Neuronal stem cell (in vitro differentiated cells): ENCODE measurements at regions not wholly inside any gene's neighbourhood (a gene's known extent, or its start where the extent isn't known, plus 50 kb on each side); places are given as distances from the start of the nearest gene placed in this dataset.

ENCODE experiments used
- DNase-seq: peaks from one replicate; pipeline ENCODE4 v3.0.0-alpha.2; 2013; ENCODE audit warnings: low spot score
- H2AFZ ChIP-seq: one replicate; pipeline ENCODE4 v1.6.1; 2013; ENCODE audit warnings: mild to moderate bottlenecking, low read length, inconsistent platforms
- H2AK5ac ChIP-seq: 2 replicates; pipeline ENCODE4 v1.6.1; 2013; ENCODE audit warnings: low read depth, mild to moderate bottlenecking, inconsistent platforms, low read length, moderate library complexity, mixed read lengths
- H2BK120ac ChIP-seq: 2 replicates; pipeline ENCODE4 v1.6.1; 2013; ENCODE audit warnings: low read depth, mild to moderate bottlenecking, inconsistent platforms, low read length, moderate library complexity, mixed read lengths
- H2BK12ac ChIP-seq: one replicate; pipeline ENCODE4 v1.6.1; 2013; ENCODE audit warnings: low read length, inconsistent platforms
- H2BK15ac ChIP-seq: 2 replicates; pipeline ENCODE4 v1.6.1; 2013; ENCODE audit warnings: mild to moderate bottlenecking, low read length, inconsistent platforms, mixed read lengths
- H2BK5ac ChIP-seq: one replicate; pipeline ENCODE4 v1.6.1; 2013; ENCODE audit warnings: inconsistent platforms, mild to moderate bottlenecking, low read length, moderate library complexity
- H3K14ac ChIP-seq: one replicate; pipeline ENCODE4 v1.6.1; 2013; ENCODE audit warnings: low read length, inconsistent platforms
- H3K18ac ChIP-seq: 2 replicates; pipeline ENCODE4 v1.6.1; 2013; ENCODE audit warnings: low read length, inconsistent platforms
- H3K23ac ChIP-seq: 2 replicates; pipeline ENCODE4 v1.6.1; 2013; ENCODE audit warnings: low read depth, mild to moderate bottlenecking, mixed read lengths, low read length, inconsistent platforms; ENCODE audit not compliant: poor library complexity
- H3K27ac ChIP-seq: replicated peaks from 3 replicates; pipeline ENCODE4 v1.5.1; 2013; ENCODE audit warnings: low read length, inconsistent platforms
- H3K27me3 ChIP-seq, 3 experiments: 2 replicates each; pipeline ENCODE4 v1.6.1; 2013; ENCODE audit warnings: low read length in 3 of 3, mild to moderate bottlenecking in 2 of 3, inconsistent platforms in 1 of 3, low read depth in 1 of 3, mixed read lengths in 1 of 3, moderate library complexity in 1 of 3; ENCODE audit not compliant: control insufficient read depth in 3 of 3, insufficient read depth in 3 of 3
- H3K36me3 ChIP-seq, 2 donors: replicated peaks in 1 of 2; 2 replicates each; pipeline ENCODE4 v1.6.1; 2013; ENCODE audit warnings: low read length in 2 of 2; ENCODE audit not compliant: control insufficient read depth in 2 of 2, insufficient read depth in 2 of 2
- H3K4ac ChIP-seq: 2 replicates; pipeline ENCODE4 v1.6.1; 2013; ENCODE audit warnings: inconsistent platforms, mild to moderate bottlenecking, low read length, moderate library complexity
- H3K4me1 ChIP-seq, 2 donors: 1 replicate in 1 of 2; 2 replicates in 1 of 2; pipeline ENCODE4 v1.6.1; 2013; ENCODE audit warnings: low read length in 2 of 2, low read depth in 1 of 2; ENCODE audit not compliant: control insufficient read depth in 2 of 2, insufficient read depth in 1 of 2
- H3K4me2 ChIP-seq: one replicate; pipeline ENCODE4 v1.6.1; 2013; ENCODE audit warnings: mild to moderate bottlenecking, low read length, inconsistent platforms; ENCODE audit not compliant: insufficient read depth, poor library complexity, severe bottlenecking
- H3K4me3 ChIP-seq, 2 donors: 2 replicates each; pipeline ENCODE4 v1.5.1; 2013; ENCODE audit warnings: low read length in 2 of 2, mild to moderate bottlenecking in 2 of 2, inconsistent platforms in 1 of 2, moderate library complexity in 1 of 2
- H3K79me1 ChIP-seq: one replicate; pipeline ENCODE4 v1.6.1; 2013; ENCODE audit warnings: low read depth, mild to moderate bottlenecking, inconsistent platforms, low read length, moderate library complexity
- H3K9ac ChIP-seq: one replicate; pipeline ENCODE4 v1.6.1; 2013; ENCODE audit warnings: mild to moderate bottlenecking, low read depth, low read length, inconsistent platforms; ENCODE audit not compliant: poor library complexity
- H3K9me3 ChIP-seq, 2 donors: replicated peaks in 1 of 2; 2 replicates each; pipeline versions ENCODE3 to v1.6.1; 2013; ENCODE audit warnings: low read length in 2 of 2, mild to moderate bottlenecking in 2 of 2, inconsistent platforms in 1 of 2, low read depth in 1 of 2, mixed read lengths in 1 of 2, moderate library complexity in 1 of 2; ENCODE audit not compliant: control insufficient read depth in 2 of 2, insufficient read depth in 1 of 2
- H4K8ac ChIP-seq: one replicate; pipeline ENCODE4 v1.6.1; 2013; ENCODE audit warnings: low read depth, mild to moderate bottlenecking, inconsistent platforms, low read length, moderate library complexity
- H4K91ac ChIP-seq: one replicate; pipeline ENCODE4 v1.6.1; 2013; ENCODE audit warnings: low read length, low read depth, mild to moderate bottlenecking, inconsistent platforms; ENCODE audit not compliant: poor library complexity
- WGBS, 2 donors: extraction: QIAGEN DNeasy Blood & Tissue Kit; methylation state at CpG; one replicate each; pipeline ENCODE4 v1.1.7; 2013; ENCODE audit warnings: missing lambda C conversion rate in 2 of 2, mixed read lengths in 1 of 2; ENCODE audit not compliant: insufficient read length in 2 of 2, insufficient replicate concordance in 1 of 2; ENCODE audit errors: extremely low coverage in 2 of 2; 5-methylcytosine and 5-hydroxymethylcytosine counted together

- Histone ChIP-seq H2AK5ac (no peak overlapping the region), H3K9me3 (no peaks in the 10 kb centered on the region), H3K23ac (no peak overlapping the region), H3K4ac (no peak overlapping the region), H3K36me3 (no peaks in the 10 kb centered on the region), H3K27me3 (no peaks in the 10 kb centered on the region), H3K79me1 (no peaks in the 10 kb centered on the region), H2BK5ac (no peak overlapping the region), H3K4me3 (no peak overlapping the region), H2BK15ac (no peak overlapping the region), H4K8ac (no peak overlapping the region), H2AFZ (no peak overlapping the region), H4K91ac (no peak overlapping the region), H3K4me1 (peaks cover 0 to 5% of the 10 kb centered on the region in 2 donors), H3K4me2 (no peak overlapping the region), H2BK12ac (no peak overlapping the region), H3K27ac (peak overlapping the region; percentile 26), H3K18ac (no peak overlapping the region), H3K9ac (no peak overlapping the region), H2BK120ac (no peak overlapping the region), H3K14ac (no peak overlapping the region)
- WGBS, 2 donors = no CpG with 5 or more reads among the region's 6 CpGs
- DNase-seq = peak; percentile 14
Observed at GRCh38 chr6:7008451-7008988, 99.2 kb upstream of the RREB1 start.

GRCh38 chr6:7016226-7016625 lies 91.5 kb upstream of the RREB1 start:
- peak overlapping the region; percentile 27 for H3K18ac ChIP-seq
- no peak overlapping the region for H3K4me3 ChIP-seq
- H3K36me3 ChIP-seq = no peaks in the 10 kb centered on the region
- no peak overlapping the region for H3K27ac ChIP-seq
- H3K9me3 ChIP-seq = no peaks in the 10 kb centered on the region
- no peak overlapping the region for H2BK5ac ChIP-seq
- no peak overlapping the region for H2BK12ac ChIP-seq
- H3K23ac ChIP-seq = no peak overlapping the region
- no peak overlapping the region for H3K9ac ChIP-seq
- H3K14ac ChIP-seq = no peak overlapping the region
- no peak overlapping the region for H2AFZ ChIP-seq
- no peak for DNase-seq
- no CpG with 5 or more reads among the region's 8 CpGs for WGBS, 2 donors
- no peak overlapping the region for H3K4ac ChIP-seq
- no peak overlapping the region for H2BK15ac ChIP-seq
- no peaks in the 10 kb centered on the region for H3K27me3 ChIP-seq
- H4K8ac ChIP-seq = no peak overlapping the region
- no peaks in the 10 kb centered on the region for H3K4me1 ChIP-seq
- no peak overlapping the region for H3K4me2 ChIP-seq
- no peak overlapping the region for H4K91ac ChIP-seq
- no peaks in the 10 kb centered on the region for H3K79me1 ChIP-seq
- H2AK5ac ChIP-seq = no peak overlapping the region
- no peak overlapping the region for H2BK120ac ChIP-seq

GRCh38 chr6:7021301-7021700 lies 86.5 kb upstream of the RREB1 start:
- Histone ChIP-seq H3K14ac (no peak overlapping the region), H3K4me3 (no peak overlapping the region), H2BK15ac (no peak overlapping the region), H2AK5ac (no peak overlapping the region), H3K23ac (no peak overlapping the region), H2BK5ac (no peak overlapping the region), H3K9ac (no peak overlapping the region), H2BK12ac (no peak overlapping the region), H3K4me2 (no peak overlapping the region), H3K79me1 (no peaks in the 10 kb centered on the region), H2AFZ (no peak overlapping the region), H3K4ac (no peak overlapping the region), H2BK120ac (no peak overlapping the region), H3K4me1 (no peaks in the 10 kb centered on the region), H3K9me3 (no peaks in the 10 kb centered on the region), H3K27me3 (no peaks in the 10 kb centered on the region), H4K8ac (no peak overlapping the region), H3K27ac (no peak overlapping the region), H4K91ac (no peak overlapping the region), H3K36me3 (no peaks in the 10 kb centered on the region), H3K18ac (no peak overlapping the region)
- WGBS, 2 donors = no CpG with 5 or more reads among the region's 2 CpGs
- no peak for DNase-seq

- Histone ChIP-seq H3K23ac (no peak overlapping the region), H3K4me3 (no peak overlapping the region), H3K79me1 (no peaks in the 10 kb centered on the region), H3K36me3 (no peaks in the 10 kb centered on the region), H2BK12ac (no peak overlapping the region), H2BK5ac (no peak overlapping the region), H2BK15ac (no peak overlapping the region), H3K27me3 (no peaks in the 10 kb centered on the region), H4K8ac (no peak overlapping the region), H2BK120ac (no peak overlapping the region), H3K27ac (no peak overlapping the region), H3K9me3 (no peaks in the 10 kb centered on the region), H3K9ac (no peak overlapping the region), H3K18ac (no peak overlapping the region), H4K91ac (no peak overlapping the region), H3K4me2 (no peak overlapping the region), H3K14ac (no peak overlapping the region), H3K4ac (no peak overlapping the region), H2AK5ac (no peak overlapping the region), H2AFZ (no peak overlapping the region), H3K4me1 (no peaks in the 10 kb centered on the region)
- no peak for DNase-seq
- WGBS, 2 donors = no CpG with 5 or more reads among the region's 4 CpGs
Observed at GRCh38 chr6:7025861-7026260, 81.9 kb upstream of the RREB1 start.
